ENCODE measurements at regions not wholly inside any gene's neighbourhood (a gene's known extent, or its start where the extent isn't known, plus 50 kb on each side); places are given as distances from the start of the nearest gene placed in this dataset.

GRCh38 chr5:25516141-25516540, 871.4 kb upstream of the CDH10 start:
- TF ChIP-seq GLIS3 (CRISPR knock-in tag; IDR thresholded peaks at IDR 0.05) (no peak), RARB (CRISPR knock-in tag; IDR thresholded peaks at IDR 0.05) (no peak), PPARA (CRISPR knock-in tag; IDR thresholded peaks at IDR 0.05; ENCODE audit: borderline replicate concordance) (no peak), CSDC2 (CRISPR knock-in tag; IDR thresholded peaks at IDR 0.05) (no peak), OSR1 (CRISPR knock-in tag; IDR thresholded peaks at IDR 0.05) (no peak), ARNTL (CRISPR knock-in tag; IDR thresholded peaks at IDR 0.05; ENCODE audit: borderline replicate concordance, low read depth) (no peak), SNAI2 (CRISPR knock-in tag; IDR thresholded peaks at IDR 0.05) (no peak), PATZ1 (CRISPR knock-in tag; IDR thresholded peaks at IDR 0.05; ENCODE audit: borderline replicate concordance) (no peak)
- TF ChIP-seq, protein P1, sequence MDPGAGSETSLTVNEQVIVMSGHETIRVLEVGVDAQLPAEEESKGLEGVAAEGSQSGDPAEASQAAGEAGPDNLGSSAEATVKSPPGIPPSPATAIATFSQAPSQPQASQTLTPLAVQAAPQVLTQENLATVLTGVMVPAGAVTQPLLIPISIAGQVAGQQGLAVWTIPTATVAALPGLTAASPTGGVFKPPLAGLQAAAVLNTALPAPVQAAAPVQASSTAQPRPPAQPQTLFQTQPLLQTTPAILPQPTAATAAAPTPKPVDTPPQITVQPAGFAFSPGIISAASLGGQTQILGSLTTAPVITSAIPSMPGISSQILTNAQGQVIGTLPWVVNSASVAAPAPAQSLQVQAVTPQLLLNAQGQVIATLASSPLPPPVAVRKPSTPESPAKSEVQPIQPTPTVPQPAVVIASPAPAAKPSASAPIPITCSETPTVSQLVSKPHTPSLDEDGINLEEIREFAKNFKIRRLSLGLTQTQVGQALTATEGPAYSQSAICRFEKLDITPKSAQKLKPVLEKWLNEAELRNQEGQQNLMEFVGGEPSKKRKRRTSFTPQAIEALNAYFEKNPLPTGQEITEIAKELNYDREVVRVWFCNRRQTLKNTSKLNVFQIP (CRISPR knock-in tag; IDR thresholded peaks at IDR 0.05; ENCODE audit: borderline replicate concordance, low read depth), result no peak
- TF ChIP-seq, protein P2, sequence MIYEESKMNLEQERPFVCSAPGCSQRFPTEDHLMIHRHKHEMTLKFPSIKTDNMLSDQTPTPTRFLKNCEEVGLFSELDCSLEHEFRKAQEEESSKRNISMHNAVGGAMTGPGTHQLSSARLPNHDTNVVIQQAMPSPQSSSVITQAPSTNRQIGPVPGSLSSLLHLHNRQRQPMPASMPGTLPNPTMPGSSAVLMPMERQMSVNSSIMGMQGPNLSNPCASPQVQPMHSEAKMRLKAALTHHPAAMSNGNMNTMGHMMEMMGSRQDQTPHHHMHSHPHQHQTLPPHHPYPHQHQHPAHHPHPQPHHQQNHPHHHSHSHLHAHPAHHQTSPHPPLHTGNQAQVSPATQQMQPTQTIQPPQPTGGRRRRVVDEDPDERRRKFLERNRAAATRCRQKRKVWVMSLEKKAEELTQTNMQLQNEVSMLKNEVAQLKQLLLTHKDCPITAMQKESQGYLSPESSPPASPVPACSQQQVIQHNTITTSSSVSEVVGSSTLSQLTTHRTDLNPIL (CRISPR knock-in tag; IDR thresholded peaks at IDR 0.05; ENCODE audit: low read depth), result no peak

Data from SK-N-SH treated with all-trans-retinoic acid at 6 μM for 48 hours (cell line).